Astrocyte (in vitro differentiated cells and primary cell): ENCODE measurements at regions not wholly inside any gene's neighbourhood (a gene's known extent, or its start where the extent isn't known, plus 50 kb on each side); places are given as distances from the start of the nearest gene placed in this dataset.

Experiments
- DNase-seq: peaks from one replicate; pipeline ENCODE4 v3.0.0-alpha.2; 2010; ENCODE audit warnings: low read depth
- FAIRE-seq: peaks from 2 replicates; lab custom pipeline; 2011; peaks lifted over from hg19 to GRCh38; lab: Jason Lieb, UNC
- H2AFZ ChIP-seq: 2 replicates; pipeline ENCODE4 v1.6.0; 2012; ENCODE audit warnings: low read depth, low read length, inconsistent platforms
- H3K27ac ChIP-seq: 2 replicates; pipeline ENCODE4 v1.5.1; 2011; ENCODE audit warnings: low read depth, low read length, inconsistent platforms
- H3K27me3 ChIP-seq: 2 replicates; pipeline ENCODE4 v1.6.0; 2011; ENCODE audit warnings: low read length, inconsistent platforms; ENCODE audit not compliant: insufficient read depth
- H3K36me3 ChIP-seq: 2 replicates; pipeline ENCODE4 v1.5.1; 2011; ENCODE audit warnings: low read length, inconsistent platforms; ENCODE audit not compliant: insufficient read depth
- H3K4me1 ChIP-seq: 2 replicates; pipeline ENCODE4 v1.5.1; 2011; ENCODE audit warnings: low read length, inconsistent platforms; ENCODE audit not compliant: insufficient read depth
- H3K4me2 ChIP-seq: 2 replicates; pipeline ENCODE4 v1.6.0; 2012; ENCODE audit warnings: low read length, inconsistent platforms
- H3K4me3 ChIP-seq: 2 replicates; pipeline ENCODE4 v1.5.1; 2011; ENCODE audit warnings: low read depth, mild to moderate bottlenecking, low read length, inconsistent platforms; ENCODE audit not compliant: insufficient read depth
- H3K79me2 ChIP-seq: 2 replicates; pipeline ENCODE4 v1.6.0; 2012; ENCODE audit warnings: mild to moderate bottlenecking, low read length, inconsistent platforms; ENCODE audit not compliant: insufficient read depth
- H3K9ac ChIP-seq: 2 replicates; pipeline ENCODE4 v1.6.0; 2012; ENCODE audit warnings: mild to moderate bottlenecking, low read length, inconsistent platforms
- H3K9me3 ChIP-seq: 2 replicates; pipeline ENCODE4 v1.5.1; 2012; ENCODE audit warnings: low read depth, mild to moderate bottlenecking, low read length, inconsistent platforms; ENCODE audit not compliant: insufficient read depth
- H4K20me1 ChIP-seq: 2 replicates; pipeline ENCODE4 v1.6.0; 2012; ENCODE audit warnings: low read length, inconsistent platforms; ENCODE audit not compliant: insufficient read depth
- H3K27ac Mint-ChIP-seq: one replicate; pipeline ENCODE4 v1.8.0; 2021; ENCODE audit warnings: mild to moderate bottlenecking, mixed read lengths; ENCODE audit not compliant: unreplicated experiment
- H3K27me3 Mint-ChIP-seq: one replicate; pipeline ENCODE4 v1.8.0; 2021; ENCODE audit warnings: low read depth, mixed read lengths; ENCODE audit not compliant: unreplicated experiment
- H3K36me3 Mint-ChIP-seq: one replicate; pipeline ENCODE4 v1.8.0; 2021; ENCODE audit warnings: low read depth, mixed read lengths; ENCODE audit not compliant: unreplicated experiment
- H3K4me1 Mint-ChIP-seq: one replicate; pipeline ENCODE4 v1.8.0; 2021; ENCODE audit warnings: low read depth, mixed read lengths; ENCODE audit not compliant: unreplicated experiment
- H3K4me3 Mint-ChIP-seq: one replicate; pipeline ENCODE4 v1.8.0; 2021; ENCODE audit warnings: mild to moderate bottlenecking, moderate library complexity, mixed read lengths; ENCODE audit not compliant: unreplicated experiment
- H3K9me3 Mint-ChIP-seq: one replicate; pipeline ENCODE4 v1.8.0; 2021; ENCODE audit warnings: mild to moderate bottlenecking, mixed read lengths; ENCODE audit not compliant: unreplicated experiment
- CTCF ChIP-seq: IDR thresholded peaks from 2 replicates; pipeline ENCODE4 v1.5.1; 2011; ENCODE audit warnings: low read depth, mild to moderate bottlenecking, inconsistent platforms, low read length, moderate library complexity; ENCODE audit not compliant: insufficient read depth
- EZH2 ChIP-seq: IDR thresholded peaks from 2 replicates; pipeline ENCODE4 v1.6.1; 2012; ENCODE audit warnings: mild to moderate bottlenecking, low read length, inconsistent platforms; ENCODE audit not compliant: insufficient read depth

GRCh38 chr6:156113631-156114030, 658.0 kb upstream of the NOX3 start:
- H3K27ac ChIP-seq: no peak overlapping the region
- H3K9ac ChIP-seq: no peak overlapping the region
- DNase-seq (no peak), FAIRE-seq (no peak)
- no peaks in the 10 kb centered on the region for H3K27me3 ChIP-seq
- TF ChIP-seq CTCF (no peak), EZH2 (no peak)
- H2AFZ ChIP-seq: no peak overlapping the region
- Mint-ChIP-seq H3K27me3 (no peaks in the 10 kb centered on the region), H3K4me3 (no peak overlapping the region), H3K27ac (no peak overlapping the region), H3K36me3 (no peaks in the 10 kb centered on the region), H3K9me3 (peaks cover 2% of the 10 kb centered on the region), H3K4me1 (no peaks in the 10 kb centered on the region)
- H3K4me2 ChIP-seq: no peak overlapping the region
- no peaks in the 10 kb centered on the region for H3K79me2 ChIP-seq
- no peaks in the 10 kb centered on the region for H3K4me1 ChIP-seq
- H3K9me3 ChIP-seq: no peaks in the 10 kb centered on the region
- no peaks in the 10 kb centered on the region for H3K36me3 ChIP-seq
- H3K4me3 ChIP-seq: no peak overlapping the region
- no peaks in the 10 kb centered on the region for H4K20me1 ChIP-seq

- no peak overlapping the region for H3K4me2 ChIP-seq
- FAIRE-seq (no peak), DNase-seq (no peak)
- no peak overlapping the region for H2AFZ ChIP-seq
- no peaks in the 10 kb centered on the region for H3K36me3 ChIP-seq
- H3K4me1 ChIP-seq: no peaks in the 10 kb centered on the region
- H3K27ac ChIP-seq: no peak overlapping the region
- H3K9me3 ChIP-seq: no peaks in the 10 kb centered on the region
- H3K27me3 ChIP-seq: no peaks in the 10 kb centered on the region
- H3K79me2 ChIP-seq: no peaks in the 10 kb centered on the region
- no peaks in the 10 kb centered on the region for H4K20me1 ChIP-seq
- Mint-ChIP-seq H3K4me1 (no peaks in the 10 kb centered on the region), H3K27me3 (no peaks in the 10 kb centered on the region), H3K9me3 (peaks cover 2% of the 10 kb centered on the region), H3K36me3 (no peaks in the 10 kb centered on the region), H3K27ac (no peak overlapping the region), H3K4me3 (no peak overlapping the region)
- TF ChIP-seq EZH2: no peak
- TF ChIP-seq CTCF: no peak
- no peak overlapping the region for H3K9ac ChIP-seq
- H3K4me3 ChIP-seq: no peak overlapping the region
These were observed 656.3 kb upstream of the NOX3 start for GRCh38 chr6:156111913-156112312.

- H3K4me3 Mint-ChIP-seq: no peak overlapping the region
- no peaks in the 10 kb centered on the region for H4K20me1 ChIP-seq
- H3K36me3 ChIP-seq: no peaks in the 10 kb centered on the region
- no peak for DNase-seq
- H3K27me3 ChIP-seq: no peaks in the 10 kb centered on the region
- no peak overlapping the region for H3K27ac ChIP-seq
- no peak overlapping the region for H2AFZ ChIP-seq
- no peak overlapping the region for H3K27ac Mint-ChIP-seq
- H3K4me3 ChIP-seq: no peak overlapping the region
- no peaks in the 10 kb centered on the region for H3K4me1 Mint-ChIP-seq
- TF ChIP-seq EZH2 (no peak), CTCF (no peak)
- no peaks in the 10 kb centered on the region for H3K4me1 ChIP-seq
- H3K36me3 Mint-ChIP-seq: no peaks in the 10 kb centered on the region
- no peaks in the 10 kb centered on the region for H3K79me2 ChIP-seq
- H3K9me3 ChIP-seq: no peaks in the 10 kb centered on the region
- peaks cover 5% of the 10 kb centered on the region for H3K27me3 Mint-ChIP-seq
- no peak overlapping the region for H3K4me2 ChIP-seq
- no peak overlapping the region for H3K9ac ChIP-seq
- peaks cover 2% of the 10 kb centered on the region for H3K9me3 Mint-ChIP-seq
- FAIRE-seq: no peak
These were observed 654.6 kb upstream of the NOX3 start for GRCh38 chr6:156110249-156110648.
